ENCODE measurements at regions not wholly inside any gene's neighbourhood (a gene's known extent, or its start where the extent isn't known, plus 50 kb on each side); places are given as distances from the start of the nearest gene placed in this dataset.
"Not testable (repeated sequence)": the region's sequence is repeated elsewhere in the genome, so short reads cannot be mapped to it uniquely, and the experiment has no call there.

DNA sequence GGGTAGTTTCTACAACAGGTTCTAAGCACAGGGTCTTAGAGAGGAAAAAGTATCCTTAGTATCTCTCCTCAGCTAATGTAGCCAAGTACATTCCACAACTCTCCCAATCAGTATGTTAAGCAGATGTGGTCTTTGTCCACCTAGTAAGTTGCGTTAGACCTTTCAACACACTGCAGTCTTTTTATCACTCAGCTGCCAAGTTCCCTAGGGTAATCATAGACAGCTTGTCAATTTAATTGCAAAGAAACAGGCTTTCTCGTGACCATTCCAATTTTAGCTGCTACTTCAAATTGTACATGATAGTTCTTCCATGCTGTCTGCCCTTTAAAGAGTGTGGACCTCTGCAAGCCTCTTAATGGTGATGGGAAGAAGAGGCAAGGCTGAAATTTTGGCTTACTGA is 211.8 kb upstream of the PKN2 start:
- DNase-seq (ENCODE audit: low spot score), result no peak

DNA sequence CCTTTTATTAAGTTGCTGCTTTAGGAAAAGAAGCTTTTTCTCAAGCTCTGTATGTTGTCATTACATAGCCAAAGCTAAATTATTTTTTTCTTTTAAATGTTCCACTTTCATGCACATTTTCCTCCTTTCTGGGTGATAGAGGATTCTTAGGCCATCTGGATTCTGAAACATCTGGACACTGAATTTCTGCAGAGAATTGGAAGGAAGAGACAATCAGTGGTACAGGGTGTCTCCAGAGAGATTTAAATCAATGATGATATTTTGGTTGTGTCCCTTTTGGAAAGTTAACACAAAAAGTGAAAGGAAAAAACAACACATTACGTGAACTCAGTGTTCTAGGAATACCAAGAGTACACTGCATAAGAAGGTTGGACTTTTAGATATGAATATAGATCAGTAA is 211.4 kb upstream of the PKN2 start:
- DNase-seq (ENCODE audit: low spot score), result no peak

DNA sequence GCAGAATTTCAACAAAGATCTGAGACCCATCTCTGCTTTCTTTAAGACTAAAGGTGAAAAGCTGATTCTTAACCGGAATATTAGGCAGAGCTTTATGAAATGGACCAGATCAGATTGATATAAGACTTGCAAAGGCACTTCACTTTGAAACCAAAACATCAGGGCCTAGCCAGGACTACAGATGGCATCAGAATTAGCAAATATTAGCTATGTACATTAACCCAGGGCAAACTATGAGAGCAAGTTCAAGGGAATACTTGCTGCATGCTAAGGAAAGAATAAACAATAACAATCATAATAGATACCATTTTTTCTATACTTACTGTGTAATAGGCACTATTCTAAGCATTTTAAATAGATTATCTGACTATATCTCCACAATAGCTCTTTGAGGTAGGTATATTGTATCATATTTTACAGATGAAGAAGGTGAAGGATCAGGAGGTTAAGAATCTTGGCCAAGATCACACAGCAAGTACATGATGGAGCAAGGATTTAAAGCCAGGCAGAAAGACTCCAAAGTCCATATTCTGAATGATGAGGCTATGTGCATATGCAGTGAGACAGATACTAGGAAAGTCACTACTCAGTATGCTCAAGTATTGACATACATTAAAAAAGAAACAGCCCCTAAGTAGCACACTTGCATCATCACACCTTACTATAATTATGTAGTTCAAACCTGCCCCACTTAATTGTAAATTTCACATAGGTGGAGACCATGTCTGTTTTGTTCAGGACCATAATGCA is 209.3 kb upstream of the PKN2 start:
- DNase-seq (ENCODE audit: low spot score), result no peak

DNA sequence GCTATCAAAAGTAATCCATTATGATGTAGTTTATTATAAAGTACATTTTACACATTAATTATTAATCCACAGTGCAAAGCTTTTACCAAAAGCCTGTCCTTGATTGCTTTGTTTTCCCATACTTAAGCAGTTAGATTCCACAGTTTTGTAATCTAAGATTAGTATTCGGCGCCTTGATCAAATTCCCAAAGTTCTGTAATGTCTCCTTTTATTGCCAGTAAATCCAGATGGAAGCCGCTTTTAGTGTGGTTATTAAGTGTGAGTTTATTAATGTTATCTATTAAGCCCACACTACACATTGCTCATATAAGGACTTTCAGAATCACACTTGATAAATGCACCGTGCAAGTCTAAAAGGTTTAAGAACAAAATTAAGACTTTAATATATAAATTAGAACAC is 199.2 kb upstream of the PKN2 start:
- no peak for DNase-seq (ENCODE audit: low spot score)

DNA sequence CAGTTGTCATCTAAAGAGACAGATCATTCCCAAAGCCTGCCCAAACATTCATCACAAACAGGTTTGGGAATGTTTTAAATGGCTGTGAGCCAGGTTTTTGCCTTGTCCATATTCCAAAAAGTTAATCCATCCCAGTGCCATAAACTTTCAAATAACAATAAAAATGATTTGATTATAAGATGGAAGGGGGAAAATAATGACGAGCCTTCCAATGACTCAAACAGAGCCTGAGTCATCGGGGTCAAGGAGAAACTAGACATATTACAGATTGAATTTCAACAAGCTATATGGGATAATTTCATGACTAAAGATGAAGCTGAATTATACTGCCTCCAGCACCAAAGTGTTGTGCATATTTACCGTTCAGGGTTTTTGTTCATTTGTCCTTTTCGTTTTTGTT is 195.8 kb upstream of the PKN2 start:
- DNase-seq (ENCODE audit: low spot score), result no peak

DNA sequence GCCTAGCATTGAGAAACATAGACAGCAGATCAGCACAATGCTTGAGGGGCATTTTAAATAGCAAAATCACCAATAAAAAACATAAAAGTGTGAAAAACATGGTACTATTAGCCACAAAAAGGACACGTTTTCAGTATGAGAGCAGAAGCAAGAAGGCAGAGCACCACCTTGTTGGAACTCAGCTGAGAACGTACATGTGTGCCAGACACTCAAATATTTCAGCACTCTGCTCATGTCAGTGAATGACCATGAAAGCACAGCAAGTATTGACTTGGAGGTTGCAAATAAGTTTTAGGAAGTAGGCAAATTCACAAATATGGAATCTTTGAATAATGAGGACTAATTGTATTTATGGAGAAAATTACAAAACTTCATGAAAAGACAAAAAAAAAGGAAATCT is 193.4 kb upstream of the PKN2 start:
- DNase-seq (ENCODE audit: low spot score), result no peak

DNA sequence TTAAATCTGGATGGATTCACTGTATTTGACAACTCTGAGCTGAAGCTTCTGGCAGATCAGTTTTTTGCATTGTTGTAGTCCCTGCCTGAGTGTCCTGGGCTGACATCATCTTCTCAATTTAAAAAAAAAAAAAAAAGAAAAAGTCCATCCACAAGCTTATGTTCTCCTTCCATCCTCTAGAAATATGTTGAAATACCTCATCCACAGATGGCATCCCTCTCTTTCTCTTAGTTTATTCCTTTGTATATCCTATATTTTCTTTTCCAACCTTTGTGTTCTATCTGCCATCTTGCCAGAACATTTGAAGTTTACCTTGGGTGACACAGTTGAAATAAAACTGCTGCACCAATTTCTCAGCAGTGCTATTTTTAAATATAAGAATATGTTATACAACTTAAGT is 184.4 kb upstream of the PKN2 start:
- DNase-seq (ENCODE audit: low spot score), result no peak

DNA sequence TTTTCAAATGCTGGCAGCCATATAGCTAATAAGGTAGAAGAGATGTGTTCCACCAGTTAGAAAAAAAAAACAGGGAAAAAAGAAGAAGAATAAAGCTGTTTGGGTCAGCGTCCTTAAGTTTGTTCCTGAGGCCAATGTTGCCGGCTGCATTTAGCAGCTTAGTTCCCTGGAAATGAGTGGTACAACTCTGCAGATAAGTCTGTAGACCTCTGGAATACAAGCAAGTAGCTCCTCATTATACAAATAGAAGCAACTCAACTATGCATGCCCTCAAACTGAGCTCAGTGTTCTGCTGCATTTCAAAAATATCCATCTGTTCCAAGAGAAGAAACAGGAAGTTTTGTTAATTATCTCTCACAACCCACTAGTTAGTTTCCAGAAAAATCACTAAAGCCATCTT is 181.2 kb upstream of the PKN2 start:
- peak; percentile 14 for DNase-seq (ENCODE audit: low spot score)

DNA sequence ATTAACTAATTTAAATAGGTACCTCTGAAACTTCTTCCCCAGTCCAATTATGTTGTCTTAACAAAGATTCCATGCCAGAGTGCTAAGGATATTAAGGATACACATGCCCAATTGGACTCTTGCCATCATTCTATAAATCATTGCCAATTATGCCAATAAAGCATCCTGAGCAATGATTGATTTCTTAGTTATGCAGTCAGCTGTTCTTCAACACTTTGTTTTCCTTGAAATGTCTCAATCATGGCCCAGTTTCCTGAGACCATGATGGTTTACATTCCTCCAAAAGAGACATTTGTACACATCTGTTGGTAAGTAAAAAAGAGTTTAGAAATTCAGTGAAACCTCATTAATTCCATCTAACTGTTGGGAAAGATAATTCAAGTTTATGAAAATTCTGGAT is 180.4 kb upstream of the PKN2 start:
- DNase-seq (ENCODE audit: low spot score), result no peak

DNA sequence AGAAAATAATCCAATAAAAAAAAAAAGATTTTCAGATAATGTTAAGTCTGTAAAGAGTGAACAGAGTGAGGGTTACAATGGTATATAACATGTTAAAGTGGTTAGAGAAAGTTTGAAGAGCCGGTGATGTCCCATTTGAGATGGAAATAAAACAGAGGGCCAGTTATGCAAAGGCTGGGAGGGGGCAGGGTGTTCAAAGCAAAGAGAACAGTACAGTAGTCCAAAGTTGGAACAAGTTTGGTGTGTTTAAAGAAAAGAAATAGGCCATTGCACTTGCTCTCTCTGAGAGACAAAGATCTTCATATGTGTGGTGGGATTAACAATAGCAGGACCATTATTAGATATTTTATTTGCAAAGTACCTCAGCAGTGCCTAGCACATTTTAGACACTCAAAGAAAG is 179.5 kb upstream of the PKN2 start:
- no peak for DNase-seq (ENCODE audit: low spot score)

DNA sequence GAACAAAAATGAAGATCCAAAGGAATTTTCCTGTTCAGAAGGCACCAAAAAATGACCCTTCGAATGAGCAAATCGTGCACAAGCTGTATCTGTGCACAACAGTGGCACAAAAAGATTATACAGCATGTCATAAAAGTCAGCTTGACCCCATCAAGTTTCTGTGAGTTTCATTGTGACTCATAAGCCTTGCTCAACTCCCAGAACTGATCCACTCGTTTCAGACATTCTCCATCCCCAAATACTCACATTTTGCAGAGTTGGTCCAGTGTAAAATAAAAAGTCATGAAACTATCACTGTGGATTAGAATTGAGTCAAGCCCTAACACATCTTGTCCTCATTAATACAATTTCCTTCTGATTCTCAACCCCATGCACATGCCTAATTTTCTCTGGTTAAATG is 174.7 kb upstream of the PKN2 start:
- no peak for DNase-seq (ENCODE audit: low spot score)

DNA sequence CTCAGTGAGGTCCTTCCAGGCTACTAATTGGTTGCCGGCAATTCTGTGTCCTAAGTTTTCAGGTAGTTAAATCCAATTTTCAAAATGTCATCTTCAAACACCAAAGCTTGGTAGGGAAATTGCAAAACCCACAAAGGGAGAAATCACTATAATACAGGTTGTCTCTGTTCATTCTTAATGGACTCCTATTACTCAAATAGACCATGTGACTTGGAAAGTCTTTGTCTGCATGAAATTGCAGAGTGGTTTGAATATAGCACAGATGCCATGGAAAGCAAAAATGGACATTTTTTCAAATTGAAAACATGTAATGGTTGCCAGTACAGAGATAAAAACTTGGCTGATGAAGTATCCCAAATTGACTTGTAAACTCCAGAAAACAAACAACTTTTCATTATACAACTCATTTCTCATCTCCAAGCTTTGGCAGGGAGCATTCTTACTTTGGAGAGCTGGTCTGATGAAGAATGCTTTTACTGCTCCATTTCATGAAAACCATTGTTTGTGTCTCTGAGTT is 169.5 kb upstream of the PKN2 start:
- DNase-seq (ENCODE audit: low spot score), result no peak

DNA sequence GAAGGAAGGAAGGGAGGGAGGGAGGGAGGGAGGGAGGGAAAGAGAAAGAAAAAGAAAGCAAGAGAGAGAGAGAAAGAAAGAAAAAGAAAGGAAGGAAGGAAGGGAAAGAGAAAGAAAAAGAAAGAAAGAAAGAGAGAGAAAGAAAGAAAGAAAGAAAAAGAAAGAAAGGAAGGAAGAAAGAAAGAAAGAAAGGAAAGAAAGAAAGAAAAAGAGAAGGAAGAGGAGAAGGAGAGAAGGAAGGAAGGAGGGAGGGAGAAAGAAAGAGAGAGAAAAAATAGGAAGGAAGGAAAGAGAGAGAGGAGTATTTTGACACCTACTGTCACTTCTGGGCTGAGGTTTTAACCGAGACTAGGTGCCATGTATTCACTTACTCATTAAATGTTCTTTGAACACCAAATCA is 166.6 kb upstream of the PKN2 start:
- not testable (repeated sequence) for DNase-seq (ENCODE audit: low spot score)

DNA sequence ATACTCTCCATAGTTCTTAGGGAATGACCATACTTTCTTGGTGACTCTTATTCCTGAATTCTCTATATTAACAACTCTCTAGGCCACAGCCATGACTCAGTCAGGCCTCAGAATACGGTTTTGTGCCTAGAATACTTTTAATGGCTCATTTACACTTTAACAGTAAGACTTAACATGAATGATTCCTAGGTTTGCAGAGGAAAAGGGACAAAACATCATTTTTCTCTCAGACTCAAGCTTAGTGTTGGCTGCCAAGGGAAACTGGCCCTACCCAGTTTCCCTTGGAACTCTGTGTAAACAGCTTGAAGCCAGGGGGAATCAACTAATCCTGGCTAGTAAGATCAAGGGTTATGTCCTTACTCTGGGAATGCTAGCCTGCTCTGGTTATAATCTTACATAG is 164.9 kb upstream of the PKN2 start:
- DNase-seq (ENCODE audit: low spot score), result peak; percentile 8

DNA sequence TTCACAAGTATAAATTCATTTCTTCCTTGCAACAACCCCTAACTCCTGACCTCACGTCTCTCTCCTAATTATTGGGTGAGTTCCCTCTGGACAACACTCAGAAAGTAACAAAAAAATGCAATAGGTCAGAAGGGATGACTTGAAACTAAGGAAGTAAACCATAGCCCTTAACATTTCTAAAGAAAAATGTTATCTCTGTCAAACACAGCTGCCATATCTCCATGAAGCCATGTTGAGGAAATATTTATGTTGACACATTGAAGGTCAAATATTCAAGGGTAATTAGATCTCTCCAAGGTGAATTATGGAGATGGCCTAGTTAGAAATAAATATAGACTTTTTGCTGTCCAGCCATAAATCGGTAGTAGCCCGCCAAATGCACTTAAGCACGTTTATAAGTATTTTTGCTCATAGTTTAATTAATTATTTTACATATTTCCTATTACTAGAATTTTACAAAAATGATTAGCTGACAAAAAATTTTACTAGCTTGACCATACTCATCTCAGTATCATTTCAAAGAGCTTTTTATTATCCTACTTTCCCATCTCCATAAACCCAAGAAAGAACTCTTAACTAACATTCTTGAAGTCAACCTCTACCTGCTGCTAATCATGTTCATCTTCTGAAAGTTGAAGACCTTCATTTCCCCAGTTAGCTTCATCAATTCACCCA is 160.1 kb upstream of the PKN2 start:
- DNase-seq (ENCODE audit: low spot score), result no peak

DNA sequence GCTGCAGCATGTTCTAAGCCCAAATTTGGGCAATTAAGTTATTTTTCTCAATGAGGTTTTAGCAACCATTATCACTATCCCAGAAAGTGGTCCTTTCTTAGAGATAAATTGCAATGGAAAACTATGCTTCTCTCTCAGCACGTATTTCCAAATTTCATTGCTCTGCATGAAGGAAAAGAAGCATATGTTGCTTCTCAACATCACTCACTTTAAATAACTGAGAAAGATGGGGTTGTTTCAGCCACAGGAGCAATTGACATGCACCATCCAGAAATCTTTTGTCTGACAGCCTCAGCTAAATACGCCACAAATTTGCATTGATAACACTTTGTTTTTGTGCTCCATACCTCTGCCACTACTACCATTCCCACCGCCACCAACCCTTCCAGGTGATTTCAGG is 157.6 kb upstream of the PKN2 start:
- DNase-seq (ENCODE audit: low spot score), result no peak

DNA sequence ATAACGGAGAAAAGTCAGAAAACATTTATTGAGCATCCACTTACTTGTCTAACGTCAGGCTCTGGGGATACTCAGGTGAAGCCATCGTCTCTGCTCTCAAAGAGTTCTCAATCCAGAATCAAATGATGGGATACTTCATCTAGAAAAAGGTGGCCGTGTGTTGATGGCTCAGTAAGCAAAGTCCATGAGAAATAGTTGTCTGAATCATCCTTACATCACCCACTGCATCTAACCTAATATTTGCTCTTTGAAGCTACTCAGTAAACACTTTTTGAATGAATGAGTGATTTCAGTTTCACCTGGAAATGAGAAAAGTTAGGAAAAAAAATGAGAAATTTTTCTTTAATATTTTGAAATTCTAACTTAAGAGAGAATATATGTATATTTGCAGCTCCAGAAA is 155.3 kb upstream of the PKN2 start:
- no peak for DNase-seq (ENCODE audit: low spot score)

DNA sequence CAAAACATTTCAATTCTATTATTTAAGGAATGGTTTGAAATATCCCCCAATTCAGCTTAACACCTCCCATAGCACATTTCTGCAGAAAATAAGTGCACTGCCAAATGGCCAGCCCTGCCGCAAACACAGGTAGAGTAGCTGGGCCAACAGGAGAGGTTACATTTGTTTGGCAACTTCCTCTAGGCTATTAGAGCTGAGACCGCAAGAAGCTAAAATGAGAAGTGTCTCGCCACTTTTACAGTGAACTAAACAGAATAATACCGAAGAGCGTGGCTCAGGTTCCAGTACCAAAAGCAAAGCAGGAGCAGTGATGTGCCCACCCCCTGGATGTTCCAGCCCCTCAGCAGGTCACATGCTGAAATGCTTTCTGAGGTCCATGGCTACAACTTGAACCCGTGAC is 154.5 kb upstream of the PKN2 start:
- DNase-seq (ENCODE audit: low spot score), result no peak

DNA sequence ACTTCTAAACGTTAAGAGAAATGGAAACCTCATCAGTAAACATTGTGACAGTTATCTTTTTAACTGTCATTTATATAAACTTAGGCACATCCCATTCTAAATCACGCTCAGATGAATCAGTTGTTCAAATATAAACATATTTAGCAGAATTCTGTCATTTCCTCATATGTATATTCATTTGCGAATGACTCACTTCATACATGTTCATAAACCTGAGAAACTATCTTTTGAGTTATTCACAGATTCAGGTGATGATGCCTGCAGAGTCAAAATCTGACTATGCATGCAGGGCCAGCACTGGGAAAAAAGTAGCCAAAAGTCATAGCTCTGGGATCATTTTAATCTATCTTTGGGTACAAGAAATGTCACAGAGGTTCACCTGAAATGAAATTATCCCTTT is 153.8 kb upstream of the PKN2 start:
- DNase-seq (ENCODE audit: low spot score), result no peak

DNA sequence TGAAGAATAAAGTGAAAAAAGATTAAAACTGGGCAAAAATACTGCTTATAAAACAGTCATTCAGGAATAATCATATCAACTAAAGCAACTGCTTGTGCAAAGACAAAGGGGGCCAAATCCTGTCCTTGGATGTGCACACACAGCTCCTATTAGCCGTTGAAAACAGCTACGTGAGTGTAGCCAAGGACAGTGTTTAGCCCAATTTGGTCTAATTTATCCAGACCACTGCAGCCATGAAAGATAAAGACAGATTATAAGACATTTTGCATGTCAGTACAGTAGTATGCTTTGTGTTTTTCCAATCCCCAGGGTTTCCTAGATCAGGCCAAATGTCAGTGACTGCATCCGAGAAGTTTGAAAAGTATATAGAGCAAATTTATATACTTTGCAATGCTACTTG is 146.3 kb upstream of the PKN2 start:
- DNase-seq (ENCODE audit: low spot score), result no peak

DNA sequence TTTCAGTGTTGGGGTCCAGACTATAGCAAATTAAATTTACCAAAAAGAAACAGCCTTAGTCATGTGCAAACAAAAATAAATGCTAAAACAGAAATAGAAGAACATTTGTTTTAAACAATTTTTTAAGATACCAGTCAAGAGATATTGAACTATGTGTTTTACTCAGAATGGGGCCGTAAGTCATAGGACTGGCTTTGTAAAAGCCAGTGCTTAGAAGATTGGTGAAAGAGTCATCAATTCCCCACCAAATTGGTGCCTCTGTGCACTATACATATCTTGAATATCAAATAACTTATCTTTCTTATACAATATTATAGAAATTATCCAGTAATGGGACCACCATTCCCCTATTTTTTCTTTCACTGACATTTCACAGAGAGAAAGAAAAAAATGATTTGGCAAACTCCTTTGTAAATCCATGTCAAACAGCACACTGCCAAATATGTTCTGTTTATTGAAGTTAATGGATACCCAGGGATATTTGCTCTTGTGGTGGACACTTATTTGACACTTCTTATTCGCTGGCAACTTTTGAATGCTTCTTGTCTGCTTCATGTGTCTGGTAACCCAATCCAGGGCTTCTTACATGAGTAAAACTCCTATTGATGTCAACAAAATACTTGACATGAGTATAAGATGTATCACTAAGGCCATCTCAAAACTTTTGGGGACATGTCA is 145.7 kb upstream of the PKN2 start:
- DNase-seq (ENCODE audit: low spot score), result no peak

DNA sequence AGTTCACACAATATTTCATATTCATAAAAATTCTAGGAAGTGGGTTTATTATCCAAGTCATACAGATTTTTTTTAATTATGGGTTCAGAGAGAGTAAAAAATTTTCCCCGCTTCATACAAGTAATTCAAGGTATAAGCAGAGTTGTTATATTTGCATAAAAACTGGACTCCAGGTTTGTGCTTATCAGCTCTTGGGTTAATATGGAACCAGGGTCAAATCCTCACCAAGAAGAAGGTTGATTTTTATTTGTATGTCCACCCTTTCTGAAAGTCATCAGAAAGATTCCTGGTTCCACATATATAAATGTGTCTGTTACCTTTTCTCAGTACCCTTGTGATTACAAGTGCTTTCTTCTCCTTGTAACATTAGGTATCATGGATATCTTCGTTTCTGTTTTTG is 143.8 kb upstream of the PKN2 start:
- DNase-seq (ENCODE audit: low spot score), result no peak

DNA sequence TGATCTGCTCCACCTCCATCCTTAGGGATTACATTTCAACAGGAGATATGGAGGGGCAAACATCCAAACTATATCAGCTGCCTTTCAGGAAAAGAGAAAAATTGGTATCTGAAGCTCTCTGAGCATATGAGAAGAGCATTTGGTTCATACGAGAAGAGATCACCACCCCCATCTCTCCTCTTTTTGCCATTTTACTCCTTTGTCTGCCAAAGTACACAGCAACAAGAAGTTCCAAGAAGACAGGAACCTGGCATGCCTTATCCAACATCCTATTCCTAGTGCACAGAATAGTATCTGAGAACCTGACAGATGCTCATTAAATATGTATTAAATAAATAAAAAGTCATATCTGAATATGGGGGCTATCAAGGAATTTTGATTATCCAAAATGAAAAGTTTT is 142.5 kb upstream of the PKN2 start:
- DNase-seq (ENCODE audit: low spot score), result peak; percentile 6
